Gastroesophageal sphincter (tissue), 3 donors: ENCODE measurements at regions not wholly inside any gene's neighbourhood (a gene's known extent, or its start where the extent isn't known, plus 50 kb on each side); places are given as distances from the start of the nearest gene placed in this dataset.

Source experiments
- CTCF ChIP-seq, 4 experiments: fragments of 200-600 bp in 2 of 4; fragments of 450-650 bp in 2 of 4; sonication (generic) in 1 of 4; IDR thresholded peaks; one replicate each; pipeline ENCODE4 v1.5.1; 2017 to 2019; ENCODE audit warnings: antibody characterized with exemption in 4 of 4, mild to moderate bottlenecking in 2 of 4, moderate library complexity in 2 of 4
- EP300 ChIP-seq: sonication (generic); formaldehyde crosslinking; IDR thresholded peaks from one replicate; pipeline ENCODE4 v1.6.1; 2017; ENCODE audit warnings: antibody characterized with exemption, mild to moderate bottlenecking
- POLR2A ChIP-seq, 2 donors: fragments of 450-650 bp; IDR thresholded peaks; one replicate each; pipeline ENCODE4 v1.6.1; 2017; ENCODE audit warnings: antibody characterized with exemption in 2 of 2, mild to moderate bottlenecking in 2 of 2, moderate library complexity in 1 of 2
- POLR2AphosphoS5 ChIP-seq: sonication (generic); formaldehyde crosslinking; IDR thresholded peaks from one replicate; pipeline ENCODE4 v1.6.1; 2017; ENCODE audit warnings: antibody characterized with exemption

GRCh38 chr2:8485736-8486135 lies 196.1 kb upstream of the ID2 start:
- TF ChIP-seq CTCF (IDR thresholded peaks at IDR 0.05) (no peak), POLR2A (IDR thresholded peaks at IDR 0.05) (no peak), EP300 (no peak), POLR2AphosphoS5 (no peak)
